ENCODE measurements at regions not wholly inside any gene's neighbourhood (a gene's known extent, or its start where the extent isn't known, plus 50 kb on each side); places are given as distances from the start of the nearest gene placed in this dataset.

DNA sequence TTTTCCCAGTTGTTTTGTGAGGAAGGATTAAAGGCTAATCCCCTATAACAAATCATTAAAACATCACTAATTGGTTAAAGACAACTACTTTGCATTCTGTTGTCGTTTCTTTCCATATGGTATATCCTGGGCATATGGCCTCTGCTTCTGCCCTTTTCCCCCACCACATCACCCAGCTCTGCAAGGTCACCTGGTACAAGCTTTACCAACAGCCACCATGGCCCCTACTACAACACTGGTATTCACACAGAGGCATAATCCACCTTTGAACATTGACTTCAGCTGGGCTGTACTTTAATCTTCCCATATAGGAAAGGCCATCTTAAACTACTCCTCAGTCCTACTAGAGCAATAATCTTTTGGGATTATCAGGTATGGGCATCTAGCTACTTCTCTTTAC is 866.1 kb downstream of the TLE4 start:
- no peak overlapping the region for H2AK5ac ChIP-seq (ENCODE audit: low read length, severe bottlenecking)
- H3K9me3 ChIP-seq (ENCODE audit: control insufficient read depth, low read length): no peaks in the 10 kb centered on the region
- H2BK15ac ChIP-seq (ENCODE audit: low read depth, poor library complexity, severe bottlenecking): no peak overlapping the region
- H2BK120ac ChIP-seq (ENCODE audit: low read depth, low read length): no peak overlapping the region
- H4K91ac ChIP-seq (ENCODE audit: low read length): no peak overlapping the region
- H3K27me3 ChIP-seq (ENCODE audit: control insufficient read depth in 1 of 2, insufficient read depth in 1 of 2, low read length in 2 of 2): no peaks in the 10 kb centered on the region
- no peaks in the 10 kb centered on the region for H3K4me1 ChIP-seq (ENCODE audit: control insufficient read depth, insufficient read depth, low read depth, low read length)
- no peaks in the 10 kb centered on the region for H3K79me1 ChIP-seq (replicated peaks; ENCODE audit: low read length, poor library complexity, severe bottlenecking)
- WGBS: 60% methylated on average over 1 of the region's 1 CpG
- no peak overlapping the region for H4K8ac ChIP-seq (ENCODE audit: low read length)
- H3K27ac ChIP-seq (ENCODE audit: low read length, poor library complexity, severe bottlenecking): no peak overlapping the region
- H3K36me3 ChIP-seq (ENCODE audit: control insufficient read depth in 1 of 2, insufficient read depth in 2 of 2, low read depth in 1 of 2, low read length in 2 of 2): no peaks in the 10 kb centered on the region
- H3K4me3 ChIP-seq (ENCODE audit: insufficient read depth in 1 of 2, low read depth in 1 of 2, low read length in 2 of 2): no peak overlapping the region
- no peak overlapping the region for H2BK12ac ChIP-seq (ENCODE audit: low read length in 2 of 2)
- H3K18ac ChIP-seq (ENCODE audit: low read depth in 1 of 2, low read length in 2 of 2): no peak overlapping the region
- H2BK5ac ChIP-seq (ENCODE audit: low read depth, low read length, poor library complexity, severe bottlenecking): no peak overlapping the region
- no peak overlapping the region for H3K9ac ChIP-seq (ENCODE audit: low read length)
- no peak overlapping the region for H3K4ac ChIP-seq (ENCODE audit: low read depth in 1 of 2, low read length in 2 of 2)
- H2AFZ ChIP-seq (ENCODE audit: low read depth, low read length): no peak overlapping the region
- H3K14ac ChIP-seq (ENCODE audit: low read length in 2 of 2): no peak overlapping the region
- no peak overlapping the region for H3K23ac ChIP-seq (ENCODE audit: low read length in 2 of 2)
- H3K4me2 ChIP-seq (ENCODE audit: low read length, poor library complexity, severe bottlenecking): no peak overlapping the region
- DNase-seq: no peak

- no peak overlapping the region for H3K9ac ChIP-seq (ENCODE audit: low read length)
- H4K8ac ChIP-seq (ENCODE audit: low read length): no peak overlapping the region
- 100% methylated on average over 1 of the region's 2 CpGs for whole genome bisulfite sequencing
- no peak overlapping the region for H3K4me2 ChIP-seq (ENCODE audit: low read length, poor library complexity, severe bottlenecking)
- no peaks in the 10 kb centered on the region for H3K27me3 ChIP-seq (ENCODE audit: control insufficient read depth in 1 of 2, insufficient read depth in 1 of 2, low read length in 2 of 2)
- no peaks in the 10 kb centered on the region for H3K79me1 ChIP-seq (replicated peaks; ENCODE audit: low read length, poor library complexity, severe bottlenecking)
- H3K27ac ChIP-seq (ENCODE audit: low read length, poor library complexity, severe bottlenecking): no peak overlapping the region
- no peak overlapping the region for H3K14ac ChIP-seq (ENCODE audit: low read length in 2 of 2)
- H2BK12ac ChIP-seq (ENCODE audit: low read length in 2 of 2): no peak overlapping the region
- no peak overlapping the region for H2BK5ac ChIP-seq (ENCODE audit: low read depth, low read length, poor library complexity, severe bottlenecking)
- H3K18ac ChIP-seq (ENCODE audit: low read depth in 1 of 2, low read length in 2 of 2): no peak overlapping the region
- no peak overlapping the region for H2BK15ac ChIP-seq (ENCODE audit: low read depth, poor library complexity, severe bottlenecking)
- H3K36me3 ChIP-seq (ENCODE audit: control insufficient read depth in 1 of 2, insufficient read depth in 2 of 2, low read depth in 1 of 2, low read length in 2 of 2): no peaks in the 10 kb centered on the region
- H2BK120ac ChIP-seq (ENCODE audit: low read depth, low read length): no peak overlapping the region
- H3K4ac ChIP-seq (ENCODE audit: low read depth in 1 of 2, low read length in 2 of 2): no peak overlapping the region
- no peak overlapping the region for H3K4me3 ChIP-seq (ENCODE audit: insufficient read depth in 1 of 2, low read depth in 1 of 2, low read length in 2 of 2)
- H2AK5ac ChIP-seq (ENCODE audit: low read length, severe bottlenecking): no peak overlapping the region
- no peak overlapping the region for H4K91ac ChIP-seq (ENCODE audit: low read length)
- H2AFZ ChIP-seq (ENCODE audit: low read depth, low read length): no peak overlapping the region
- no peak for DNase-seq
- no peak overlapping the region for H3K23ac ChIP-seq (ENCODE audit: low read length in 2 of 2)
- H3K9me3 ChIP-seq (ENCODE audit: control insufficient read depth, low read length): no peaks in the 10 kb centered on the region
- H3K4me1 ChIP-seq (ENCODE audit: control insufficient read depth, insufficient read depth, low read depth, low read length): no peaks in the 10 kb centered on the region
These were observed 865.4 kb downstream of the TLE4 start for GRCh38 chr9:80437091-80437640.

- H4K91ac ChIP-seq (ENCODE audit: low read length): no peak overlapping the region
- H2AK5ac ChIP-seq (ENCODE audit: low read length, severe bottlenecking): no peak overlapping the region
- H2BK12ac ChIP-seq (ENCODE audit: low read length in 2 of 2): no peak overlapping the region
- no peak overlapping the region for H4K8ac ChIP-seq (ENCODE audit: low read length)
- no peak overlapping the region for H3K14ac ChIP-seq (ENCODE audit: low read length in 2 of 2)
- no peak overlapping the region for H3K9ac ChIP-seq (ENCODE audit: low read length)
- no peak overlapping the region for H3K4me2 ChIP-seq (ENCODE audit: low read length, poor library complexity, severe bottlenecking)
- H3K4me1 ChIP-seq (ENCODE audit: control insufficient read depth, insufficient read depth, low read depth, low read length): no peaks in the 10 kb centered on the region
- DNase-seq: no peak
- no peaks in the 10 kb centered on the region for H3K9me3 ChIP-seq (ENCODE audit: control insufficient read depth, low read length)
- H3K4me3 ChIP-seq (ENCODE audit: insufficient read depth in 1 of 2, low read depth in 1 of 2, low read length in 2 of 2): no peak overlapping the region
- H2BK5ac ChIP-seq (ENCODE audit: low read depth, low read length, poor library complexity, severe bottlenecking): no peak overlapping the region
- H3K4ac ChIP-seq (ENCODE audit: low read depth in 1 of 2, low read length in 2 of 2): no peak overlapping the region
- no peaks in the 10 kb centered on the region for H3K27me3 ChIP-seq (ENCODE audit: control insufficient read depth in 1 of 2, insufficient read depth in 1 of 2, low read length in 2 of 2)
- H3K36me3 ChIP-seq (ENCODE audit: control insufficient read depth in 1 of 2, insufficient read depth in 2 of 2, low read depth in 1 of 2, low read length in 2 of 2): no peaks in the 10 kb centered on the region
- H3K23ac ChIP-seq (ENCODE audit: low read length in 2 of 2): no peak overlapping the region
- no peak overlapping the region for H2BK15ac ChIP-seq (ENCODE audit: low read depth, poor library complexity, severe bottlenecking)
- H3K27ac ChIP-seq (ENCODE audit: low read length, poor library complexity, severe bottlenecking): no peak overlapping the region
- H3K79me1 ChIP-seq (replicated peaks; ENCODE audit: low read length, poor library complexity, severe bottlenecking): no peaks in the 10 kb centered on the region
- H2BK120ac ChIP-seq (ENCODE audit: low read depth, low read length): no peak overlapping the region
- 86% methylated on average over 2 of the region's 3 CpGs for WGBS
- H3K18ac ChIP-seq (ENCODE audit: low read depth in 1 of 2, low read length in 2 of 2): no peak overlapping the region
- no peak overlapping the region for H2AFZ ChIP-seq (ENCODE audit: low read depth, low read length)
These were observed 863.8 kb downstream of the TLE4 start for GRCh38 chr9:80435591-80435990.

DNA sequence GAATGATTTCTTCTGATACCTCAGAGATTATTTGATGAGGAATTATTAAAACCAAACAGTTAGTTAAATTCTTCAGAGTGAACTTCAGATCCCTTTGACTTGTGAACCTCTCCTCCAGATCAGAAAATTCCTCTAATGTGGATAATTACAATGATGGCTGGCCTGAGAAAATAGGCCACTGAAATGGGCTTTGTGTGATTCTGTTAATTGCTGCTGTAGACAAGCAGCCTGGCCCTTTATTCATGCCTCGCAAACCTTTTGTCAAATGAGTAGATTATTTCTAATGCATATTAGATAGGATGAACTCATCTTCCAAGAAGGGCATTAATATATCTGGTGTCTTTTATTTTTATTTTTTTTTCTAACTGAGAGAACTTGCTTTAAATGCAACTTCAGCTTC is 855.2 kb downstream of the TLE4 start:
- Histone ChIP-seq H3K9ac (ENCODE audit: low read length) (no peak overlapping the region), H4K91ac (ENCODE audit: low read length) (no peak overlapping the region), H3K4me3 (ENCODE audit: insufficient read depth in 1 of 2, low read depth in 1 of 2, low read length in 2 of 2) (no peak overlapping the region), H3K9me3 (ENCODE audit: control insufficient read depth, low read length) (peaks cover 9% of the 10 kb centered on the region), H3K23ac (ENCODE audit: low read length in 2 of 2) (no peak overlapping the region), H2AFZ (ENCODE audit: low read depth, low read length) (no peak overlapping the region), H3K18ac (ENCODE audit: low read depth in 1 of 2, low read length in 2 of 2) (no peak overlapping the region), H2AK5ac (ENCODE audit: low read length, severe bottlenecking) (no peak overlapping the region), H2BK5ac (ENCODE audit: low read depth, low read length, poor library complexity, severe bottlenecking) (no peak overlapping the region), H3K4me1 (ENCODE audit: control insufficient read depth, insufficient read depth, low read depth, low read length) (no peaks in the 10 kb centered on the region), H2BK120ac (ENCODE audit: low read depth, low read length) (no peak overlapping the region), H3K4me2 (ENCODE audit: low read length, poor library complexity, severe bottlenecking) (no peak overlapping the region), H3K79me1 (replicated peaks; ENCODE audit: low read length, poor library complexity, severe bottlenecking) (no peaks in the 10 kb centered on the region), H2BK15ac (ENCODE audit: low read depth, poor library complexity, severe bottlenecking) (no peak overlapping the region), H3K4ac (ENCODE audit: low read depth in 1 of 2, low read length in 2 of 2) (no peak overlapping the region), H2BK12ac (ENCODE audit: low read length in 2 of 2) (no peak overlapping the region), H3K36me3 (ENCODE audit: control insufficient read depth in 1 of 2, insufficient read depth in 2 of 2, low read depth in 1 of 2, low read length in 2 of 2) (no peaks in the 10 kb centered on the region), H4K8ac (ENCODE audit: low read length) (no peak overlapping the region), H3K27me3 (ENCODE audit: control insufficient read depth in 1 of 2, insufficient read depth in 1 of 2, low read length in 2 of 2) (no peaks in the 10 kb centered on the region), H3K14ac (ENCODE audit: low read length in 2 of 2) (no peak overlapping the region), H3K27ac (ENCODE audit: low read length, poor library complexity, severe bottlenecking) (no peak overlapping the region)
- DNase-seq: no peak
- WGBS: no CpG with 5 or more reads among the region's 1 CpG

All from mesenchymal stem cell (in vitro differentiated cells and primary cell).